ENCODE measurements at regions not wholly inside any gene's neighbourhood (a gene's known extent, or its start where the extent isn't known, plus 50 kb on each side); places are given as distances from the start of the nearest gene placed in this dataset.

DNA sequence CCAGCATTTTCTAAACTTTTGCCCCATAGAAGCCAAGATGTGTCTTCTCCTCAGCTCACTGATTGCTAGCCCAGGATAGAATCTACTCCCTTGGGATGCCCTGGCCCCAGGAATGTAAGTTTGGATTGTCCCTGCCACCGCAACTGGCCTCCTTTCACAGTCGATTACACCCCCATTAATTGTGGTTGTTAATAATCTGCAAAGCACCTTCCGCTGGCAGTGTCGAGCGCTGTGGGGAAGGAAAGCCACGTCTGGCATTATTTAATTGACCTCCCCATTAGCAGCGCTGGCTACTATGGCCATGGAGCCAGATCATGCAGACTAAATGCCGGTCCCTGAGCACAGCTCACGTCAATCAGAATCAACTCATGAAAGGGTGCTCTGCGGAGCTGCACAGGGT is 597.3 kb upstream of the PLXNA2 start:
- peaks cover 19% of the 10 kb centered on the region; the same call in 1 of the 2 replicates for H3K27me3 ChIP-seq (ENCODE audit: insufficient read depth, low read depth)
- no peaks in the 10 kb centered on the region for H3K79me2 ChIP-seq (ENCODE audit: low read depth)
- ChIA-PET POLR2A (ENCODE audit: unreplicated experiment) (no interaction called here), CTCF (no interaction called here)
- BruUV-seq (replicated peaks): no TSS peak
- no peak overlapping the region for H2AFZ ChIP-seq
- no peaks in the 10 kb centered on the region for H4K20me1 ChIP-seq (ENCODE audit: insufficient read depth)
- no peak overlapping the region for H3K4me2 ChIP-seq
- H3K27ac ChIP-seq: no peak overlapping the region
- no peaks in the 10 kb centered on the region for H3K9me3 ChIP-seq (ENCODE audit: insufficient read depth, low read depth)
- no peaks in the 10 kb centered on the region for H3K36me3 ChIP-seq (ENCODE audit: low read depth)
- H3F3A ChIP-seq (ENCODE audit: insufficient read depth, low read depth): no peaks in the 10 kb centered on the region
- intact Hi-C loops (cut with micrococcal nuclease; ENCODE audit: unreplicated experiment): no loop called here
- TF ChIP-seq EZH2 (IDR thresholded peaks at IDR 0.05; ENCODE audit: low read depth): no peak
- TF ChIP-seq, protein P1, sequence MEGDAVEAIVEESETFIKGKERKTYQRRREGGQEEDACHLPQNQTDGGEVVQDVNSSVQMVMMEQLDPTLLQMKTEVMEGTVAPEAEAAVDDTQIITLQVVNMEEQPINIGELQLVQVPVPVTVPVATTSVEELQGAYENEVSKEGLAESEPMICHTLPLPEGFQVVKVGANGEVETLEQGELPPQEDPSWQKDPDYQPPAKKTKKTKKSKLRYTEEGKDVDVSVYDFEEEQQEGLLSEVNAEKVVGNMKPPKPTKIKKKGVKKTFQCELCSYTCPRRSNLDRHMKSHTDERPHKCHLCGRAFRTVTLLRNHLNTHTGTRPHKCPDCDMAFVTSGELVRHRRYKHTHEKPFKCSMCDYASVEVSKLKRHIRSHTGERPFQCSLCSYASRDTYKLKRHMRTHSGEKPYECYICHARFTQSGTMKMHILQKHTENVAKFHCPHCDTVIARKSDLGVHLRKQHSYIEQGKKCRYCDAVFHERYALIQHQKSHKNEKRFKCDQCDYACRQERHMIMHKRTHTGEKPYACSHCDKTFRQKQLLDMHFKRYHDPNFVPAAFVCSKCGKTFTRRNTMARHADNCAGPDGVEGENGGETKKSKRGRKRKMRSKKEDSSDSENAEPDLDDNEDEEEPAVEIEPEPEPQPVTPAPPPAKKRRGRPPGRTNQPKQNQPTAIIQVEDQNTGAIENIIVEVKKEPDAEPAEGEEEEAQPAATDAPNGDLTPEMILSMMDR (conservative IDR thresholded peaks at IDR 0.05): no peak
- H3K9me2 ChIP-seq (ENCODE audit: insufficient read depth): no peaks in the 10 kb centered on the region
- no peaks in the 10 kb centered on the region for H3K4me1 ChIP-seq (replicated peaks; ENCODE audit: insufficient read depth)
- DNase-seq: no peak
- H3K4me3 ChIP-seq: no peak overlapping the region

DNA sequence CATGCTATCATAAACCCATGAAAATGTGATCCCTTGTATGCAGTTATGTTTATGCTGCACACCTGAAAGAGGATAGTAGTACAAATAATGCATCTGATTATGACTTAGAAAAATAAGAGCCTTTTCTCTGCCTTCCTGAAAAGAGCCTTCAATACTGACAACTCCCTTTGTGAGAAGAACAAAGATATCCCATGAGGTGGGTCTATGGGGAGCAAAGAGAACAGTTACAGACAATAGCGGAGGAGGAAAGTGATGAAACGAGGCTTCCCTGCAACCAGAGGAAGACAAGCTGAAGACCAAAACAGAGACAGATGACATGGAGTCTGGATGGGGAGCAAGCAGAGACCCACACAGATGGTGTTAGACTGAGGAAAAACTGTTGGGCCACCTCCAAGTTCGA is 598.3 kb upstream of the PLXNA2 start:
- TF ChIP-seq, protein P1 (conservative IDR thresholded peaks at IDR 0.05): no peak
- no peak for TF ChIP-seq EZH2 (IDR thresholded peaks at IDR 0.05; ENCODE audit: low read depth)
- POLR2A ChIA-PET (ENCODE audit: unreplicated experiment): no interaction called here
- CTCF ChIA-PET: no interaction called here
- Histone ChIP-seq H3K4me1 (replicated peaks; ENCODE audit: insufficient read depth) (no peaks in the 10 kb centered on the region), H3K27me3 (ENCODE audit: insufficient read depth, low read depth) (peaks cover 19% of the 10 kb centered on the region; the same call in 1 of the 2 replicates), H3K79me2 (ENCODE audit: low read depth) (no peaks in the 10 kb centered on the region), H4K20me1 (ENCODE audit: insufficient read depth) (no peaks in the 10 kb centered on the region), H3K4me2 (no peak overlapping the region), H3K36me3 (ENCODE audit: low read depth) (no peaks in the 10 kb centered on the region), H3F3A (ENCODE audit: insufficient read depth, low read depth) (no peaks in the 10 kb centered on the region), H2AFZ (no peak overlapping the region), H3K27ac (no peak overlapping the region), H3K4me3 (no peak overlapping the region), H3K9me3 (ENCODE audit: insufficient read depth, low read depth) (no peaks in the 10 kb centered on the region), H3K9me2 (ENCODE audit: insufficient read depth) (no peaks in the 10 kb centered on the region)
- no TSS peak for BruUV-seq (replicated peaks)
- intact Hi-C loops (cut with micrococcal nuclease; ENCODE audit: unreplicated experiment): no loop called here
- DNase-seq: no peak

DNA sequence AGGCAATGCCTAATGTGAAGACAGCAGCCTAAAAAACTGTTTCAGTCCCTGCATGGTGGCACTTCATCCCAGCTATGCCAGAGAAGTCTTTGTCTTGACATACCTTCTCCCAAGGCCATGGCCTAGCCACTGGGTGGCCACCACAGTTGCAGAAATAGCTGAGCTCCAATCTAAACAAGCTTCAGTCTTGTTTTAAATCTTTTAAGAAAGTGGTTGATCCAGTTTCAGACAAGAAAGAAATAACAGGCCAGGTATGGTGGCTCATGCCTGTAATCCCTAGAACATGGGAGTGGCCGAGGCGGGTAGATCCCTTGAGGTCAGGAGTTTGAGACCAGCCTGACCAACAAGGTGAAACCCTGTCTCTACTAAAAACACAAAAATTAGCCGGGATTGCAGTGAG is 600.0 kb upstream of the PLXNA2 start:
- H3K79me2 ChIP-seq (ENCODE audit: low read depth): no peaks in the 10 kb centered on the region
- H3K27ac ChIP-seq: no peak overlapping the region
- CTCF ChIA-PET: no interaction called here
- H2AFZ ChIP-seq: no peak overlapping the region
- no peak overlapping the region for H3K4me2 ChIP-seq
- TF ChIP-seq EZH2 (IDR thresholded peaks at IDR 0.05; ENCODE audit: low read depth): no peak
- TF ChIP-seq, protein P1 (conservative IDR thresholded peaks at IDR 0.05): no peak
- intact Hi-C loops (cut with micrococcal nuclease; ENCODE audit: unreplicated experiment): no loop called here
- H3K9me2 ChIP-seq (ENCODE audit: insufficient read depth): no peaks in the 10 kb centered on the region
- H3K4me3 ChIP-seq: no peak overlapping the region
- no peaks in the 10 kb centered on the region for H3F3A ChIP-seq (ENCODE audit: insufficient read depth, low read depth)
- DNase-seq: no peak
- no peaks in the 10 kb centered on the region for H3K4me1 ChIP-seq (replicated peaks; ENCODE audit: insufficient read depth)
- no peaks in the 10 kb centered on the region for H4K20me1 ChIP-seq (ENCODE audit: insufficient read depth)
- BruUV-seq (replicated peaks): no TSS peak
- H3K36me3 ChIP-seq (ENCODE audit: low read depth): no peaks in the 10 kb centered on the region
- POLR2A ChIA-PET (ENCODE audit: unreplicated experiment): no interaction called here
- no peaks in the 10 kb centered on the region for H3K9me3 ChIP-seq (ENCODE audit: insufficient read depth, low read depth)
- peaks cover 19% of the 10 kb centered on the region; the same call in 1 of the 2 replicates for H3K27me3 ChIP-seq (ENCODE audit: insufficient read depth, low read depth)

All from PC-9 (cell line).